Esophagus squamous epithelium (tissue), 4 donors: ENCODE measurements at regions not wholly inside any gene's neighbourhood (a gene's known extent, or its start where the extent isn't known, plus 50 kb on each side); places are given as distances from the start of the nearest gene placed in this dataset.

Experiments
- CTCF ChIP-seq, 6 experiments: fragments of 450-650 bp in 4 of 6; fragments of 200-600 bp in 2 of 6; sonication (generic) in 2 of 6; IDR thresholded peaks; one replicate each; pipeline ENCODE4 v1.5.1; 2016 to 2019; ENCODE audit warnings: antibody characterized with exemption in 6 of 6, mild to moderate bottlenecking in 4 of 6, moderate library complexity in 4 of 6
- POLR2A ChIP-seq, 4 donors: fragments of 450-650 bp; IDR thresholded peaks; one replicate each; pipeline ENCODE4 v1.6.1; 2017; ENCODE audit warnings: antibody characterized with exemption in 4 of 4, mild to moderate bottlenecking in 4 of 4, moderate library complexity in 3 of 4

- TF ChIP-seq CTCF (IDR thresholded peaks at IDR 0.05): no peak
- TF ChIP-seq POLR2A (IDR thresholded peaks at IDR 0.05): no peak
Observed at GRCh38 chr1:185601189-185601588, 133.0 kb upstream of the HMCN1 start.
